GM11168 (cell line): ENCODE measurements at regions not wholly inside any gene's neighbourhood (a gene's known extent, or its start where the extent isn't known, plus 50 kb on each side); places are given as distances from the start of the nearest gene placed in this dataset.

Experiments used
- in situ Hi-C: fragments of 300-500 bp; cut with MboI; formaldehyde crosslinking; loops from one replicate; pipeline ENCODE4 v1.12.0; 2022; ENCODE audit warnings: low sequenced_read_pairs; ENCODE audit not compliant: unreplicated experiment

- in situ Hi-C loops, result no loop called here
Measured at GRCh38 chr7:85750454-85750949, 563.6 kb upstream of the SEMA3D start.

- in situ Hi-C loops, result no loop called here
Measured at GRCh38 chr7:85749696-85750453, 563.0 kb upstream of the SEMA3D start.

GRCh38 chr7:85748861-85749260 lies 562.0 kb upstream of the SEMA3D start:
- in situ Hi-C loops, result no loop called here

- in situ Hi-C loops, result no loop called here
Measured at GRCh38 chr7:85737426-85737825, 550.6 kb upstream of the SEMA3D start.

- in situ Hi-C loops, result no loop called here
Measured at GRCh38 chr7:85736085-85736484, 549.2 kb upstream of the SEMA3D start.

GRCh38 chr7:85734823-85735222 lies 548.0 kb upstream of the SEMA3D start:
- in situ Hi-C loops, result no loop called here

GRCh38 chr7:85733169-85733915 lies 546.5 kb upstream of the SEMA3D start:
- in situ Hi-C loops, result no loop called here

- in situ Hi-C loops, result no loop called here
Measured at GRCh38 chr7:85730012-85730411, 543.2 kb upstream of the SEMA3D start.

GRCh38 chr7:85725026-85725425 lies 538.2 kb upstream of the SEMA3D start:
- in situ Hi-C loops, result no loop called here

- in situ Hi-C loops, result no loop called here
Measured at GRCh38 chr7:85719981-85720953, 533.4 kb upstream of the SEMA3D start.

- in situ Hi-C loops, result no loop called here
Measured at GRCh38 chr7:85716353-85716752, 529.5 kb upstream of the SEMA3D start.

GRCh38 chr7:85714951-85715350 lies 528.1 kb upstream of the SEMA3D start:
- in situ Hi-C loops, result no loop called here

GRCh38 chr7:85714043-85714578 lies 527.3 kb upstream of the SEMA3D start:
- in situ Hi-C loops, result no loop called here

- in situ Hi-C loops, result no loop called here
Measured at GRCh38 chr7:85713171-85713570, 526.3 kb upstream of the SEMA3D start.

GRCh38 chr7:85711894-85712293 lies 525.0 kb upstream of the SEMA3D start:
- in situ Hi-C loops, result no loop called here

GRCh38 chr7:85710960-85711359 lies 524.1 kb upstream of the SEMA3D start:
- in situ Hi-C loops, result no loop called here

- in situ Hi-C loops, result no loop called here
Measured at GRCh38 chr7:85708221-85708620, 521.4 kb upstream of the SEMA3D start.

GRCh38 chr7:85705076-85705475 lies 518.2 kb upstream of the SEMA3D start:
- in situ Hi-C loops, result no loop called here

- in situ Hi-C loops, result no loop called here
Measured at GRCh38 chr7:85703251-85704010, 516.6 kb upstream of the SEMA3D start.
